NCI-H2081 (cell line): ENCODE measurements at regions not wholly inside any gene's neighbourhood (a gene's known extent, or its start where the extent isn't known, plus 50 kb on each side); places are given as distances from the start of the nearest gene placed in this dataset.
"Not testable (repeated sequence)": the region's sequence is repeated elsewhere in the genome, so short reads cannot be mapped to it uniquely, and the experiment has no call there.

Experiments used
- DNase-seq, 2 experiments: peaks; one replicate each; lab custom pipeline; 2025; lab: John Stamatoyannopoulos, UW

DNA sequence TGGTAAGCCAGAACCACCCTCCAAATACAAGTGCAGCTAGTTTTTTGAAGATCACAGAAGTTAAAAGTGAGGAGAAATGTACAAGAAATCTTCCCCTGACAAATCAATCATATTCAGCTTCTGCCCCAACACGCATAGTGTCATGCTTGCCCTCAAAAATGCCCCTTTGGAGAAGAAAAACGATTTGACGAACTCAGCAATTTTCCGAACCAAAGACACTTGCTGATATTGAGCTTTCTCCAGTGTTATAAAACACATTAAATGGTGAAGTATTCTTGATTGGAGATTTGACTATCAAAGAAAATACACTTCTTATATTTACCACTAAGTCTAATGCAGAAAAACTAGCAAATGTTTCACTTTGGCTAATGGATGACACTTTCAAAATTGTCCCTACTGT is 195.5 kb downstream of the ETV1 start:
- DNase-seq, result no peak

- DNase-seq, result no peak
Observed at GRCh38 chr7:13794581-13794980, 194.9 kb downstream of the ETV1 start.

DNA sequence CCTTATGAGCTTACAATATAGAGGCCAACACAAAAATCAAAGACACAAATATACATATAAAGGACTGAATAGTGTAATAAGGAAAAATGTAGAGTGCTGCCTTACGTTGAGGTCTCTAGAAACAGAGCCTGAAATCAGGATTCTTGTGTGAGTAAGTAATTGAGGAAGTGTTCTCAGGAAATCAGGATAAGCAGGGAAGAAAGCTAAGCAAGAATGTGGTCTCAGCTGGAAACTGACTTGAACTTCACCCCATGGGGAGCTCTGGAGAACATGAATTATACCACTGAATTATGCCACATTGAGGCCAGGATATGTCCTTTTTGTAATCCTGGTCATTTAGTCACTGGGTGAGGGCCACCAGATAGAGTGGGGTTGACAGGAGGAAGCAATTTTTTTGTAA is 191.9 kb downstream of the ETV1 start:
- DNase-seq, result no peak

DNA sequence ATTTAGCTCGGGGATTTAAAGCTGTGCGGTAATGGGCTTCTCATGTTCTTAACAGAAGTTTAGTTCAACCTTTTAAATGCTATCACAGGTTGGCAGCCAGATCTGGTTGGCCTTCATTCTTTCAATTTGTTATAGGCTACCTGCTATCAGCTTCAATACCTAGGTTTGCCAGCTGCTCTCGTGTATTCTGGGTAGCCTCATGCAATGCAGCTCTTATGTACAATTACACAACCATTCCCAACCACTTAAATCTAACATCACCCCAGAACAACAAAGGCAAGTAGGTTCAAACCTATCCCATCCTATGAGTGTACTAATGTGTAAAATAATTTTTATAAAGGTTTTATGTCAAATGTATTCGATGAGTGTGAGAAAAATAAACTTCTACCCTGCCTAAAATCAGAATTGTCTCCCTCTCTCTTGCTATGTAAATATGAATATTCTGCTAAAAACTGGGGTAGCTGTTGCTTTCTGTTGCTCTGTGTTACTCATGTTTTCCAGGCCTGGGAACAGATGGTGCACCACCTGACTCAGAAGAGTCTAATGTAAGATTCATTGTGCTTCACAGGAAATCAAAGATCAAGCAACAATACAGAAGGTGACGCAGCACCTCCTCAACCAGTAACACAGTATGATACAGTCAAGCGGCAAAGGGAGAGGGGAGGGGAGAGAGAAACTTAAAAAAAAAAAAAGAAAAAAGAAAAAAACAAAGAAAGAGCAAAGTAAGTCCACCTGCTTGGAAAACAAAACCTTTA is 188.6 kb downstream of the ETV1 start:
- DNase-seq, result peak; percentile 46 to 63

- no peak for DNase-seq
Observed at GRCh38 chr7:13801669-13802068, 187.8 kb downstream of the ETV1 start.

DNA sequence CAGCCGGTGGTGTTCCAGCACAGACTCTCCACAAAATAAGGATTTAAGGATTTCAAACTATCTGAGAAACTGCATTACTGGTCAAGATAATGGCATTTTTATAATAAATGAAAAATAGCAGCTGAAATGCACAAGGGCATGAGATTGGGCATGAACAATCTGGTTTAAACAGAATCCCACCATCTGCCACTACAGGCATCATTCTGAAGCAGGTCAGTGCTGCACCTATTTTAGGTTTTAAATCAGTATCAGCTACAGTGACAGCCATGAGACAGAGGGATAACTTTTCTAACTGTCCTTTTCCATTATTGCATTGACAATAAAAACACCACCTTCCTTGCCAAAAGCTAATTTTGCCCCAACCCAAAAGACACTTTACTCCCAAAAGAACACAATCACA is 186.8 kb downstream of the ETV1 start:
- no peak for DNase-seq

- no peak for DNase-seq
Observed at GRCh38 chr7:13803134-13803533, 186.3 kb downstream of the ETV1 start.

GRCh38 chr7:13806089-13806867 is 183.2 kb downstream of the ETV1 start:
- DNase-seq, result not testable (repeated sequence)

DNA sequence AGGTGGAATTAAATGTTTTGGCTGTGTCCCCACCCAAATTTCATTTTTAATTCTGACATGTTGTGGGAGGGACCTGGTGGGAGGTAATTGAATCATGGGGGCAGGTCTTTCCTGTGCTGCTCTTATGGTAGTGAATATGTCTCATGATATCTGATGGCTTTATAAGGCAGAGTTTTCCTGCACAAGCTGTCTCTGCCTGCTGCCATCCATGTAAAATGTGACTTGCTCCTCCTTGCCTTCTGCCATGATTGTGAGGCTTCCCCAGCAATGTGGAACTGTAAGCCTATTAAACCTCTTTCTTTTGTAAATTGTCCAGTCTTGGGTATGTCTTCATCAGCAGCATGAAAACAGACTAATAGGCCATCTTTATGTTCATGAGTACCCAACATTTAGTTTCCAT is 172.2 kb downstream of the ETV1 start:
- DNase-seq, result not testable (repeated sequence)

DNA sequence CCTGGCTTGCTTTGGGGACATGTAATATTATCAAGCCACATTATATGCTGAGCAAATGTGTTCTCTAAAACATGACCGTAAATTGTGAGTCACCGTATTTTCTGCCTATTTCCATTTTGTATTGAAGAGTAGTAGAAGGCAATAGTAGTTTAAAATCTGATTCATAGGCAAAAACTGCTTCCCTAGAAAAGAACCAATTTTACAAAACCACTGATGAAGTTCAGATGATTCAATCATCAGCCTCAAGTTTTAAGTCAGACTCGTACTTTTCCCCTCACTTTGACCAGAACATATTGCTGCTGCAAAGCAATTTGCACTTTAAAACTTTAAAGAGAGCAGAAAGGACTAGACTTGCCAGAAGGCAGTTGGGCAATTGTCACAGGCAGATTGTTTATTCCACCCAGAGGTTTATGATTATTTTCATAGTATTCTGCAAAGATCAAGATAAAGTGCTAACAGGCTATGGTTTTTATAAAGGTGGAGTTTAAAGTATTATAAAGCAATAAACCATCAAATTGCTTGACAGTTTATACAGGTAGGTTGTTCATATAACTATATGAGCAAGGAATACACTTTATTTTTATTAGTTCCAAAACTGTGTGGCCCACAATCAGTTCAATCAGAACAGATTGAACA is 168.2 kb downstream of the ETV1 start:
- peak in 1 of 2 experiments; percentile 14 for DNase-seq

- DNase-seq, result no peak
Observed at GRCh38 chr7:13822678-13823077, 166.8 kb downstream of the ETV1 start.

DNA sequence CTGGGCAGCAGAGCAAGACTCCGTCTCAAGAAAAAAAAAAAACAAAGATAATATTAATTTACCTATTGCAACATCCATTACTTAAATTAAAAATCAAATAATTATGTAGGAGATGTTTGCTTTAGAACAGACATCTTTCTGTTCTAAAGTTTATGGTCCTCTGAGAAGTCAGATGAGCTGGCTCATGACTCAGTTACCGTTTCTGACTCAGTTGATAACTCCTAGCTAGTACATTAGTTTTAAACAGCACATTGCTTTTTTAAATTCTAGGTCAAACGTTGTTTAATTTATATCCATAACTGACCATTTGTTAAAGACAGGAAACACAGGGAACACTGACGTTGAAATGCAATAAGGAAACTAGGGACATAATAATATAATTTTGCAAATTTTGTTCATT is 162.7 kb downstream of the ETV1 start:
- no peak for DNase-seq

DNA sequence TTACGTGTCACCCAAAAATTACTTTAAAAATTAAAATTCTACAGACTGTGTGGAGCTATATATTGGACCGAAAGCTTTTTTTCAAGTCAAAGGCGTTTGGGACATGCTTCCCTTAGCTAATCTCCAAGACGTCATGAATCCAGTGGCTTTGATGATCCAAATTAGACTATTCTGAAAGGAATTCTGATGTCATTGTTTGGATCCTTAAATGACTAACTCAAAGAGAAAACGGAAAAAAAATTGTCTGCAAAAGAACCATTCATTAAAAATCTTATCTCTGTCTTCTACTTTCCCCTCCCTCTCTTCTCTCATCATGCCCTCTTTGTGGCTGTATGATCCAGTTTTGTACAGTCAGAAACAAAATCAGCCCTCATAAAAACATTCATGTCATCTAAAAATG is 161.8 kb downstream of the ETV1 start:
- no peak for DNase-seq

GRCh38 chr7:13829231-13829630 is 160.2 kb downstream of the ETV1 start:
- no peak for DNase-seq

DNA sequence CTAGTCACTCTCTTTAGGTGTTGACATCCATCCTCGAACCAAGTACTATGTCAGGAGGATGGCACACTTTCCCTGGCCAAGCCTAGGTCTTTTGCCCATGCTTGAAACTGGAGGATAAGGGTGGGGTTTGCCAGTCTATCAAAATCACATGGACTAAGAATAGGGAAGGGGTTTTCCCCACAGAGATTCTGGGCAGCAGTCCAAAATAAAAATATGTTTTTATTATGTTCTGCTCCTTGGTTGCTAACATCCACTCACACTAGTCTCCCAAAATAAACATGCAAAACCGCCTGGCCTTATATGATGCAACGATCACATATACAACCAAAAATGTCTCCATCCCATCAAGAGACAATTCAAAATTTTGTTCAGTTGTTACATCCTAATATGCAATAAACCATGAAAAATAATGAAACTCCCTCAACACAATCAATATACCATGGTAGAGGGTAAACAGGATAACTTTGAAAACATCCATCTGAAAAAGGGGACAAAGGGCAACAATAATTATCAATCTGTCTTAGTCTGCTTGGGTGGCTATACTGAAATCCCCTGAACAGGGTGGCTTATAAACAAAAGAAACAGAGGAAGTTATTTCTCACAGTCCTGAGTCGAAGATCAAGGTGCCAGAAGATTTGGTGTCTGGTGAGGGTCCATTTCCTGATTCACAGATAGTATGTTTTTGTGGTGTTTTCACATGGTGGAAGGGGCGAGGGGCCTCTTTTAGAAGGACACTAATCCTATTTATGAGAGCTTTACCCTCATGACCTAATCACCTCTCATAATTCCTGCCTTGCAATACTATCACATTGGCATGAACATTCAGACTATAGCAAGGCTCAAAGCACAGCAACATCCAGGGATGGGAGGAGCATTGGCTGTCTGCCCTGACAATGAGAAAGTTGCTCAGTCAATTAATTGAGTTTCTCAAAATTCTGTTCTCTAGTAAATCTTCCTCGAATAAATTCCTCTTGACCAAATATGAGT is 159.3 kb downstream of the ETV1 start:
- DNase-seq, result peak; percentile 64 to 81

GRCh38 chr7:13832346-13832745 is 157.1 kb downstream of the ETV1 start:
- DNase-seq, result no peak

- peak in 1 of 2 experiments; percentile 75 for DNase-seq
Observed at GRCh38 chr7:13834328-13834761, 155.1 kb downstream of the ETV1 start.

DNA sequence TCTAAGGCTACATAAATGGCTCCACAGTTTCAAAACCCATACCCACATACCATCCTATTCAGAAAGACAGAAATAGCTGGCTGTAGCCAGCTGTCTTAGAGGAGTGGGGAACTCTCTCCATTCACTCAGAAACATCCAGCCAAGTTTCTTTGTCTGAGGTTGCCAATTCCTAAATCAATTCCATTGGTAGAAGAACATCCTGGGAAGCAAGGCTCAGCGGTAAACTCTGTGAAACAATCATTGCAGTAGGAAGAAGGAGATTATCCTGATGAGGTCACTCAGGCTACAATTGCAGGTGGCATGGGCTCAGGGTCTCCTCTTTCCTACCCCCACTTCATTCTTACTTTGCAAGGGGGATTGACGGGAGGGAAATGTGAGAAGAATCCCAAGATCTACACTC is 154.0 kb downstream of the ETV1 start:
- DNase-seq, result no peak

DNA sequence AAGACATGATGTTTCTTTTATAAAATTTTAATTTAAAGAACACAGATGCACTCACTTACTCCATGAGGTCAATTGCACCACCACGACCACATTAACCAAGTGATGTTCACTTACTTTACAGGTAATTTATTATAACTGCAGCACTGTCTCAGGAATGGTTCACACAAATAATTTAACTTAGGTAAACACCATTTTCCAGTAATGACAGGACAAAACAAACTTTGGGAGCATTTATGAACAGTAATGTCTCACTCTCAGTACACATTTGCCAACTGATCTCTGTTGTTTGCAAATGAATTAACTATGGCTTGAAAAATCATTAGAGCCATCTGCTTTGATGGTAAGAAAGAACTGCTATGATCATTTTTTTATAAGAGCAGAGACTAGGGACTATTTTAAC is 150.4 kb downstream of the ETV1 start:
- peak; percentile 88 to 99 for DNase-seq
